Transverse colon (tissue), 3 donors: ENCODE measurements at regions not wholly inside any gene's neighbourhood (a gene's known extent, or its start where the extent isn't known, plus 50 kb on each side); places are given as distances from the start of the nearest gene placed in this dataset.

Experiments used
- EP300 ChIP-seq: sonication (generic); formaldehyde crosslinking; IDR thresholded peaks from one replicate; pipeline ENCODE4 v1.6.1; 2017; ENCODE audit warnings: antibody characterized with exemption, low read depth
- TF ChIP-seq, protein P1 (sequence below), 5 experiments: fragments of 200-600 bp in 3 of 5; fragments of 450-650 bp in 2 of 5; sonication (generic) in 3 of 5; IDR thresholded peaks; 1 replicate in 2 of 5; 2 replicates in 3 of 5; pipeline ENCODE4 v1.5.1; 2016 to 2017; ENCODE audit warnings: antibody characterized with exemption in 5 of 5, inconsistent platforms in 3 of 5, mild to moderate bottlenecking in 2 of 5, moderate library complexity in 1 of 5

DNA sequence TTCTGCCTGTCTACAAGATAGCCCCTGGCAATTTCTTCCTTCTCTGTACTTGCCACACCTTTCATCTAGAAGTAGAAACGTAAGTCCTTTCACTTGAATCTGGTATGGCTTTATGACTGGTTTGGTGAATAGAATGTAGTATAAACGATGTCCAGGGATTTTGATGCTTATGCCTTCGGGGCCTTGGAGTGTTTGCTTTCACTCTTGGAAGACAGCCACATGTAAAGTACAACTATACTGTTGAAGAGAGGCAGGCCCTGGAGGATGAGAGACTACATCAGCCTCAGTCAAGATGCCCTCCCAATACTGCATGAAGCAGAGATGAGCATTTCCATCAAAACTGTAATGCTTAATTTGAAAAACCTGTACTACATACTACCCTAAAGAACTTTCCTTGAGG lies 553.8 kb upstream of the C9orf72 start:
- no peak for TF ChIP-seq EP300
- TF ChIP-seq, protein P1, sequence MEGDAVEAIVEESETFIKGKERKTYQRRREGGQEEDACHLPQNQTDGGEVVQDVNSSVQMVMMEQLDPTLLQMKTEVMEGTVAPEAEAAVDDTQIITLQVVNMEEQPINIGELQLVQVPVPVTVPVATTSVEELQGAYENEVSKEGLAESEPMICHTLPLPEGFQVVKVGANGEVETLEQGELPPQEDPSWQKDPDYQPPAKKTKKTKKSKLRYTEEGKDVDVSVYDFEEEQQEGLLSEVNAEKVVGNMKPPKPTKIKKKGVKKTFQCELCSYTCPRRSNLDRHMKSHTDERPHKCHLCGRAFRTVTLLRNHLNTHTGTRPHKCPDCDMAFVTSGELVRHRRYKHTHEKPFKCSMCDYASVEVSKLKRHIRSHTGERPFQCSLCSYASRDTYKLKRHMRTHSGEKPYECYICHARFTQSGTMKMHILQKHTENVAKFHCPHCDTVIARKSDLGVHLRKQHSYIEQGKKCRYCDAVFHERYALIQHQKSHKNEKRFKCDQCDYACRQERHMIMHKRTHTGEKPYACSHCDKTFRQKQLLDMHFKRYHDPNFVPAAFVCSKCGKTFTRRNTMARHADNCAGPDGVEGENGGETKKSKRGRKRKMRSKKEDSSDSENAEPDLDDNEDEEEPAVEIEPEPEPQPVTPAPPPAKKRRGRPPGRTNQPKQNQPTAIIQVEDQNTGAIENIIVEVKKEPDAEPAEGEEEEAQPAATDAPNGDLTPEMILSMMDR (IDR thresholded peaks at IDR 0.05), result no peak
